ENCODE measurements at regions not wholly inside any gene's neighbourhood (a gene's known extent, or its start where the extent isn't known, plus 50 kb on each side); places are given as distances from the start of the nearest gene placed in this dataset.
"Not testable (repeated sequence)": the region's sequence is repeated elsewhere in the genome, so short reads cannot be mapped to it uniquely, and the experiment has no call there.

DNA sequence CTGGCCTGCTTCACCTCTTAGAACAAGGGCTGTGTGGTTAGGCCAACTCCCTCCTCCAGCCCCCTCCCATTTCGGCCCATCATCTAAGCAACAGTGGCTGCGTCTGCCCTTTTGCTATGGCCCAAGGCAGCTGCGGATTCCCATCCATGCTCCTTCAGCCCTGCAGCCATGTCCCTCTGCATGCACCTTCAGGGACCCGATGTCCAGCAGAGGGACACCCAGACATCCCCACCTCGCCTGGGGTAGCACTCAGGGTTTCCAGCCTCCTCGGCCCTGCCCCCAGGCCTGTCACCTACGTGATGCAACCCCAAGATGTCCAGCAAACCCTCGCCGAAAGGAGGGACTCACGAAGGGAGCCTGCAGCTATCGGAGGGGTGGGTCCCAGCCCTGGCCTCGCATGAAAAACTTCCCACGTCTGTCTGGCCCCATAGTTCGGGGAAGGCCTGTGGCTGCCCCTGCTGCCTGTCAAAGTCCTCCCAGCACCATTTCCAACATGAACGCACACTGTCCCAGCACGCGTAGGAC, 194.4 kb downstream of the CTTN start:
- no peak for DNase-seq (ENCODE audit: low spot score)

DNA sequence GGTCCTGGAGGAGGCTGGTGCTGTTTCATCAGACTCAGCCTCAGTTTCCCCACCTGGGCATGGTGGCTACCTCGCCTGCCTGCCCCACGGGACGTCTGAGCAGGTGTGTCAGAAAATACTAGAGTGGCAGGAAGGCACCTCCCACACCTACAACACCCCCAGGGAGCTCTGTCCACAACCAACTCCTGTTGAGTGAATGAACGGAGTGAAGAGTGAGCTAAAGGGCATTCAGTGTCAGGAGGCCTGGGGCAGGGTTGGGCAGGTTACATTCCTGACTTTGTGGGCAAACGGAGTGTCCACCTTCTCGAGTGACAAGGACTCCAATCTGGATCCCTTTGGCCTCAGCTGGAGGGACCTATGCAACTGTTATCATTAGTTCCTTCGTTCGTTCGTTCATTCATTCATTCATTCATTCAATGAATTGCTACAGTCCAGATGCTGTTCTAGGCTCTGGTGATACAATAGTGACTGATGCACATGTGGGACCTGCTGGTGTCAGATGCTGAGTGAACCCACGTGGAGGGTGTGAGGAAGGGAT, 195.2 kb downstream of the CTTN start:
- DNase-seq (ENCODE audit: low spot score): no peak

DNA sequence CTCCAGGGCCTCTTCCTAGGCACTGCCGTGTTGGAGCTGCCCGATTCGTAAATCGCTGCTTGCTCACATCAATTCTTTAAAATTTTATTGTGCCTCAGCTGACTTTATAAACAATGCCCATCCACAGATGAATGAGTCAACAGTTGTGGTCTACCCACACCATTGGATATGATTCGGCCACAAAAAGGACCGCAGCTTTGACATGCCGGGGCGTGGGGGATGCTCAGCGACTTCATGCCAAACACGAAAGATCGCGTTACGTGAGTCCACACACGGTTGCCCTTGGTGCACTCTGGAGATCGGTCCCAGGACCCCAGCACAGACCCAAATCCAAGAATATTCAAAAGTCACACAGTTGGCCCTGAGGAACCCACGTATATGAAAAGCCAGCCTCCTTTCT, 195.7 kb downstream of the CTTN start:
- no peak for DNase-seq (ENCODE audit: low spot score)

DNA sequence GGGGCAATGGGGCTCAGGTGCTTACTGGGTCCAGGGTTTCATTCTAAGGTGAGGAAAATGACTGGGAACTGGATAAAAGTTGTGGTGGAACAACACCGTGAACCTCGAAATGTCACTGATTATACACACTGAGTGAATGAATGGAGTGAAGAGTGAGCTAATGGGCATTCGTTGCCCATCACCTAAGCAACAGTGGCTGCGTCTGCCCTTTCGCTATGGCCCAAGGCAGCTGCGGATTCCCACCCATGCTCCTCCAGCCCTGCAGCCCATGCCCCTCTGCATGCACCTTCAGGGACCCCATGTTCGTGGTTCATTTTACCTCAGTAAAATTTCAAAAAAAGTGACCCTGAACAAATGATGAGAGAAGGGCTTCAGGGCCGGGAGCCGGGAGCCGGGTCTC, 196.3 kb downstream of the CTTN start:
- no peak for DNase-seq (ENCODE audit: low spot score)

DNA sequence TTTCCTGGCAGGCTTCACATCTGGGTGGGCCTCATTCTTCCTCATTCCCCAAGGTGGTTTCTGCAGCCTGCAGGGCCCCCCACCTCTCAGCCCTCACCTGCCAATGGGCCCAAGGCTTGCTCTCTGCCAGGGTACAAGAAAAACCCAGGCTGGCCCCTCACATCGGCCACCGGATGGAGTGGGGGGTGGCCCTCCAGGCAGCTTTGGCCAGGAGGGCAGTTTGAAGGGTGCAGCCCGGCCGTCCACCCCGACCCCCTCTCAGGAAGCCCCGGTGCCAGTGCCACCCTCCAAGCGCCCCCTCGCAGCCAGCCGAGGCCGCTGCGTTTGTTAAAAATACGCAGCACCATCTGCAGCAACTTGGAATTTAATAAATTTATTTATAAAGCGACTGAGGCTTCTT, 196.7 kb downstream of the CTTN start:
- no peak for DNase-seq (ENCODE audit: low spot score)

DNA sequence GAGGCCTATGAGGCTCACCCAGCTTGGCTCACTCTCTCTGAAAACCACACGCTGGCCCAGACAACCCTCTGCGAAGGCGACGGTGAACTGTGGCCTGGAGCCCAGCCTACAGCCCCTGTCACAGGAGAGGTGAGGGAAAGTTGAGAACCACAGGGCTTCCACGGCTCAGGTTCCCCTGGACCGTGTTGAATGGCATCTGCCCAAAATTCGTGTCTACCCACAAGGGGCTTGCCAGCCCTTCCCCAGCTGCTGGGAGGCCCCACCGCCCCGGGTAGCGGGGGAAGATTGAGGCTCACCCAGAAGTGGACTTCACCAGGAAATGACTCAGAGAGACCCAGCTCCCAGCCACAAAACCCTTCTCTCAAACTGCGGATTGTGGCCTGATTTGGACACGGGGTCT, 197.1 kb downstream of the CTTN start:
- no peak for DNase-seq (ENCODE audit: low spot score)

DNA sequence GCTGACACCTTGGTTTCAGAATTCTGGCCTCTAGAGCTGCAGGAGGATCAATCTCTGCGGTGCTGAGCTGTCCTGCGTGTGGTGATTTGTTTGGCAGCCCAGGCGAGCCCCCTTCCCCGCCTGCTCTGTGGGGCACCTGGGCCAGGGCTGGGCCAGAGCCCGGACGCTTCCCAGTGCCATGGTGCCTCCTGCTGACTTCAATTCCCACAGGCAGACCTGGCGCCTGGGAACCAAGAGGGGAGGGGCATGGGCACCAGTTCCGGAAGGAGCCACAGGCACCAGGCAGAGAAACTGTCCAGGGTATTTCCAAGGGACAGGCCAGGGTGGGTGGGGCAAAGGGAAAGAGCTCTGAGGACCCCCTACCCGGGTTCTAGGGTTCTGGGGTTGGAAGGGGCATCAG, 197.8 kb downstream of the CTTN start:
- no peak for DNase-seq (ENCODE audit: low spot score)

DNA sequence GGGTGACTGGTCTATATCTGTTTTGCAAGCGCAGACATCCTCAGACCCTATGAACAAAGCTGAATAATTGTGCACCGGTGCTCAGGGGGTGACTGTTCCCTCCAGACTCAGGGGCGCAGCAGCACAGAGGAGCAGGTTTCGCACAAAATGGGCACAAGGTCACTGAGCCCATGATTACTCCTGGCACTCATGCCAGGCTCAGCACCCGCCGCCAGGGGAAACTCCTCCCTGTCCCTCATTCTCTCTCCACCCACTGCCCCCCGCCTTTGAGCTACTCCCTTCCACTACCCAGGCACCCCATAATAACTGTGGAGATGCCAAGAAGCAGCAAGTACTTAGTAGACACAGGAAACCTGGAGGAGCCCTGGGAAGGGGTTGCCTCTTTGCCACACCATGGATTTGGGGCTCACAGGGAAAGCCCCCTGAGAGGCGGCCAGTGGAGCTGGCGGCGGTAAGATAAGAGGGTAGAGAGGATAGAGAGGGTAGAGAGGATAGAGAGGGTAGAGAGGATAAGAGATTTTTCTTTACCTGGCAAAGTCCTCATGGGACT, 198.8 kb downstream of the CTTN start:
- no peak for DNase-seq (ENCODE audit: low spot score)

DNA sequence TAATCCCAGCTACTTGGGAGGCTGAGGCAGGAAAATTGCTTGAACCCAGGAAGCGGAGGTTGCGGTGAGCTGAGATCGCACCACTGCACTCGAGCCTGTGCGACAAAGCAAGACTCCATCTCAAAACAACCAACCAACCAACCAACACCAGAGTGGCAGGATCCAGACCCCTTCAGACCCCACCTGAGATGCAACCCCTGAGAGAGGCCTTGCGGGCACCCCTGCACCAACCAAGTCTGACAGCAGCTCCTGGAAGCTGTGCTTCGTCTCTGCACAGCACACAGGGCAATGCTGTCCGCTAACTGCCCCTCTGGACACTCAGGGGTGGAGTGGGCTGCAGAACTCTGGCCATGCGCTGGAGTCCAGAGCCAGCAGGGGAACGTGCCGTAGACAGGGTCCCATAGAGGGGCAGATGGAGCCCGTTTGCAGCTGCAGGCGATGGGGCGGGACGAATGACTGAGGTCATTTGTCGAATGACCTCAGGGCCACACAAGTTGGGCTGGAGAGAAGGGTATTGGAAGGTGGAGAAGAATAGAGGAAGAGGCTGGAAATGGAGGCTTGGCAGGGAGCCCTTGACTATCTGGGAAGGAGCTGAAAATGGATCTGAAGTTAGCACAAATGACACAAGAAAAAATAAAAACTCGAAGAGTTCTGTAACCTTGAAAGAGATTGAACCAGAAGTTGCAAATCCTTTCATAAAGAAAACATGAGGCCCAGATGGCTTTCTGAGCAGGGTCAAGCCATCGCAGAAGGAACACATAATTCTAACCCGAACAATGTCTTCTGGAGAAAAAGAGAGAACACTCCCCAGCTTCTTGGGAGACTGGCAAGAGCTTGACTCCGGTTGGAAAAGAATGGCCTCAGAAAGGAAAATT, 199.7 kb downstream of the CTTN start:
- no peak for DNase-seq (ENCODE audit: low spot score)

DNA sequence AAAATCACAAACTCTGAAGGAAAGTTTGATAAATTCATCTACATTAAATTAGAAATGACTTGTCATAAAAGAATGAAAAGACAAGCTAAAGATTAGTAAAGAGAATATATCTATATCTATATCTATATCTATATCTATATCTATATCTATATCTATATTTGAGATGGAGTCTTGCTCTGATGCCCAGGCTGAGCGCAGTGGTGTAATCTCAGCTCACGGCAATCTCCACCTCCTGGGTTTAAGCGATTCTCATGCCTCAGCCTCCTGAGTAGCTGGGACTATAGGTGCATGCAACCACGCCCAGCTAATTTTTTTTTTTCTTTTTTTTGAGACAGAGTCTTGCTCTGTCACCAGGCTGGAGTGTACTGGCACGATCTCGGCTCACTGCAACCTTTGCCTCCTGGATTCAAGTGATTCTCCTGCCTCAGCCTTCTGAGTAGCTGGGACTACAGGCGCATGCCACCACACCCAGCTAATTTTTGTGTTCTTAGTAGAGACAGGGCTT, 202.6 kb downstream of the CTTN start:
- DNase-seq (ENCODE audit: low spot score): not testable (repeated sequence)

DNA sequence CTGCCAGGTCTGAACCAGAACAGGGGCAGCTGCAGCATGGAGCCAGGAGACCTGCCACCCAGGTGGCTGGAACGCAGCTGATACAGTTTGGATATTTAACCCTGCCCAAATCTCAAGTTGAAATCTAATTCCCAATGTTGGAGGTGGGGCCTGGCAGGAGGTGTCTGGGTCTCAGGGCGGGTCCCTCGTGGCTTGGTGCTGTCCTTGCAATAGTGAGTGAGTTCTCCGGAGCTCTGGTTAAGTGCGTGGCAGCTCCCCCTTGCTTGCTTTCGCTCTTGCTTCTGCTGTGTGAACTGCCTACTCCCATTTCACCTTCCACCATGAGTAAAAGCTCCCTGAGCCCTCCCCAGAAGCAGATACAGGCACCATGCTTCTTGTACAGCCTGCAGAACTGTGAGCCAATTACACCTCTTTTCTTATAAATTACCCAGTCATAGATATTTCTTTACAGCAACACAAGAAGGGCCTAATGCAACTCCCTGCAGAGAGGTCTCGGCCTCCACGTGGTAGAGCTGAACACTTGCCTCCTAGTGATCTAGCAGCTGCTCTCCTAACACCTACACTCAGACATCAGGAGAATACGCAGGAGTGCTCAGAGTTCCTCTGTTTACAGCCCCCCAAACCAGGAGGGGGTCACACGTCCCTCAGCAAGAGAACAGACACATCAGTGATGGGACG, 203.7 kb downstream of the CTTN start:
- no peak for DNase-seq (ENCODE audit: low spot score)

DNA sequence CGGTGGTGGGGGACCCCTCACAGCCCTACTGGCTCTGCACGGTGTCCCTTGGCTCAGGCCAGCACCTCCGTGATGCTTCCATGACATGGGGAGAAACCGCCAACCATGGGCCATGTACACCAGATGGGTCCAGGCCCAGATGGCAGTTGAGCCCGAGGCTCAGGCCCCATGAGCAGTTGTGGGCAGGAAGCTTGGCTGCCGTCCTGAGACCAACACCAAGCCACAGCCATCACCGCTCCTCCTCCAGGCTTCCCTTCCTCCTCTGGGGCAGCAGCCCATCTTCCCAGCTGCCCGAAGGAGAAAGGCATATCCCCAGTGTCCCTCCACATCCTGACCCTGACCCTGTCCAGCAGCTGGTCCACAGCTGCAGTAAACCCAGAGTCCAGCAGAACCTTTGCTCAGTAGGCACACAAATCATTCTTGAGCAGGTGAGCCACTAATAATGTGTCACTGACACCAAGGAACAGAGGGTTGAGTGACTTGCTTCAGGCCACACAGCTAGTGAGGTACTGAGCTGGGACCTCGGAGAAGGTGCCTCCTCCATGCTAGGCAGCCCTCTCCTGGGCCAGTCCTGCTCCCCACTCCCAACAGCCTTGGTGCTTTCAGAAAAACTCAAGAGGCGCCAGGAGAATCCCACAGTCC, 204.9 kb downstream of the CTTN start:
- no peak for DNase-seq (ENCODE audit: low spot score)

DNA sequence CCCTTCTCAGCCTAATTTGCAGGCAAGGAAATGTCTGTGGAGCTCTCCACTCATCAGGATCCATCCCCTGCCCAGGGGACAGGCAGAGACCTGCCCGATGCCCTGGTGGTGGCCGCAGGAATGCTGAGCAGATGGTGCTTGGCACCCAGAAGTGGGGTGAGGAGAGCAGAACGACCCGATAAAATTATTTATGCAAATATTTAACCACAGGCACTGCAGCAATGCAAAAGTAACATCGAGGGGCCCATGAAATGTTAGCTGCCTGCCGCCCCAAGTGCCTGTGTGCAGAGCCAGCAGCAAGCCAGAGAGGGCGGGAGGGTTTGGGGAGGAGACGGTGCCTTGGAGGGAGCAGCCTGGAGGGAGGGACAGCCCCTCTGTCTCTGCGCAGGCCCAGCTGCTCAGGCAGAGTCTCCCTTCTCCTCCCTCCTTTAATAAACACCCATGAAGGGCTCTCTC, 205.5 kb downstream of the CTTN start:
- DNase-seq (ENCODE audit: low spot score): no peak

DNA sequence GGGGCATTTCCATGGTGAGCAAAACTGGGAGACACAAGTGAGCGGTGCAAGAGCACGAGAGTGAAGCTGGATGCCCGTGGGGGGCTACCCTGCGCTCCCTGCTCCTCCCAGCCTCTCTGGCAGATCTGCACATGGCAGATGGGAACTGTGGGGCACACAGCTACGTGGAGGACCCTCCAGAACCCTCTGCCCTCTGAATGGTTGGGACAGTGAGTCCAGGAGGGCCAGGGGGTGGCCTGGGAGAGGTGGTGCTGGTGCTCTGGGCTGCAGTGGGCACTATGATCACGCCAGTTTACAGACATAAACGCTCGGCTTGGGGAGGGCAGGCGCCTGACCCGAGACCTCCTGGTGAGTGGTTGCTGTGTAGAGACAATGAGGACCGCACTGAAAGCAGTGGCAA, 205.9 kb downstream of the CTTN start:
- no peak for DNase-seq (ENCODE audit: low spot score)

DNA sequence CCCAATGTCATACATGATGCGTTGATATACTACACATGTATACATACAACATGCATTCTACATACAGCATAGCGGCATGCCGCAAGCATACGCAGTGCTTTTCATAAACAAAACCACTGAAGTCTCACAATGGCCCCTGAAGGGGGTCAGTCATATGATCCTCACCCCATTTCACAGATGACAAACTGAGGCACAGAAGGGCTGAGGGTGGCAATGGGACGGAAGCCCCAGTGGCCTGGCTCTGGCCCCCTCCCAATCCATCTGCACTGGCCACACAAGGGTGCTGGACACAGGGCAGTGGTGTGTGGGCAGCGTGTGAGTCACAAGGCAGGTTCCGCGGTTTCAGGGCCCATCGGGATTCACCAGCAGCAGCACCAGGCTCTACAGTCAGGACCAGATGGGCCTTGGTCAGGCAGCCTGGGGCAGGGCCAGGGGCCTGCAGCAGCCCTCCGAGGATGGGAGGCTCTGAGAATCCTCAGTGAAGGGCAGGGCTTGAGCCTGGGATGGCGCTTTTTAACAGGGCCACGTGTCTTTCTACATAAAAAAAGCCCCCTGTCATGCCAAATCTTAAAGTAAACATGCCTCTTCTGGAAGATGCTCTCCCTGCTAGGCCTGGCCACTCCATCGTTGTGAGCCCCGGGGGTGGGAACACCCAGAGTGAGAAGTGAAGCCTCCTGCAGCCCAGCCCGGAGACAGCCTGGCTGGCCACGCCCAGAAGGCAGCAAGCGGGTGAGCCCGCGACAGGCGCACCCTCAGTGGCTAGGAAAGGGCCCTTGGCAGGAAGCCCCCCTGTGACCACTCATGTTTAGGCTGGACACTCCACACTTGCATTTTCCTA, 206.5 kb downstream of the CTTN start:
- DNase-seq (ENCODE audit: low spot score): no peak

DNA sequence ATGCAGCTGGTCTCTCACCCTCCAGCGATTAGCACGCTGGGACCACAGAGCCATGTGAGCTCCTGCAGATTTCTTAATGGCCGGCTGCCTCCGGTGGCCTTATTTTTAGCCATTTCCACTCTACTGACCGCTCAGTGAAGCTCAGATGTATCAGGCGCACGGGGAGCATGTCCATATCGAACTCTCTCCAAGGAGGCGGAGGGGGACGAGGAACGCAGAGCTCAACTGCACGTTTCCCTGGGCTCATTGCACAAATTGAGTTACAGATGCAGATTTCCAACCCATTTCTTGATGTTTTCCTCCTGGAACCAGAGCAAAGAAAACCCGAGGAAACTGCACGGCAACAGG, 207.1 kb downstream of the CTTN start:
- no peak for DNase-seq (ENCODE audit: low spot score)

DNA sequence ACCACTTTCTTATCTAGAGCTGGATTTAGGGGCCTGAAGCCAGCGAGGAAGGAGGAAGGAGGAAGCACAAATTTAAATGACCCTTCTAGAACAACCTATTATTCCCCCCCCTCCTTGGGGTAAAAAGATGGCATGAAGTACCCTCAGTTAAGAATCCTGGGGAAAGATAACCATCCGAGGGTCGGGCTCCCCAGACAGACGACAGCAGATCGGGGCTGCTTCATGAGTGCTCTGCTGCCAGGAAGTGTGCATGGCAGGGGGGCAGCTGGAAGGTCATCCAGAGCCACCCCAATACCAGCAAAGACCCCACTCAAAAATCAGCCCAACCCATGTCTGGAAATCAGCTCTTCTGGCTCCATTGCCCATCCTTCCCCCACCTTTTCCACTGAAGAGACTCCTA, 207.5 kb downstream of the CTTN start:
- no peak for DNase-seq (ENCODE audit: low spot score)

DNA sequence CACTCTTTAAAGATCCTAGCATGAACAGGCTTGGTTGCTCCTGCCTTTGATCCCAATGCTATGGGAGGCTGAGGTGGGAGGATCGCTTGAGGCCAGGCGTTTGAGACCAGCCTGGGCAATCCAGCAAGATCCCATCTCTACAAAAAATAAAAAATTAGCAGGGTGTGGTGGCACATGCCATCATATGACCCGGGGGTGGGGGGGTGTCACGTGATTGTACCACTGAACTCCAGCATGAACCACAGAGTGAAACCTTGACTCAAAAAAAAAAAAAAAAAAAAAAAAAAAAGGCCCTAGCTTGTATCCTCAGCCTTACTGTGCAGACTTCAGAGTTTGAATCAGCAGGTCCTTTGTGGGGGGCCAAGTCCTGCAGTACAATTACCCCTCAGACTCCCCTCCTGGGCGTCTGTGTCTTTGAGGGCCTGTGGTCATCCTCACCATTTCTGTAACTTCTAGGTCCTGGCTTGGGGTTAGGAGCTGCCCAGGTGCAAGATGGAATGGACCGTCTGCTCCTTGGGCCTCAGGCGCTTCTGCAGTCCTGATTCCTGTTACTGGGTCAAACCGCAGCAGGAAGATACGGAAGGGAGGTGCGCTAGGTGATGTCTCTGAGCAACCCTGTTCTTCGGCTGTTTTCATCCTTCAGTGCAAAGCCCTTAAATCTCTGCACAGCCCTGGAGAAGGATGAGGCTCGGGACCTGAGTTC, 208.1 kb downstream of the CTTN start:
- DNase-seq (ENCODE audit: low spot score): no peak

DNA sequence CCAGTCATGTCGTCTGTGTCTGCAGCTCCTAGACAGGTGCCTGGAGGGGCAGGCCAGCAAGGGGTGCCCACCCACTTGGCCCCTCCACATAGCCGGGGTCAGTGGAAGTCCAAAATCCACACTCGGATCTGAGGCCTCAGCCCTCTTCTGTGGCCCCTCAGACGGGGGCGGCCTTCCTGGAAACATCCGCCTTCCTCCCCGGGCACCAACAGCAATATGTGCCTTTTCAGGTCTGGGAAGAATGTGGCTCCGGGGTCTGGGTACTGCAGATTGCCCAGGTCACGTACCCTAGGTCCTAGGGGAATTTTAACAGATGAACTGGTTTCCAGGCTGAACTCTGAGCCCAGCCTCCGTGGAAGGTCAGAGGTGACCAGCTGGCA, 208.6 kb downstream of the CTTN start:
- DNase-seq (ENCODE audit: low spot score): no peak

DNA sequence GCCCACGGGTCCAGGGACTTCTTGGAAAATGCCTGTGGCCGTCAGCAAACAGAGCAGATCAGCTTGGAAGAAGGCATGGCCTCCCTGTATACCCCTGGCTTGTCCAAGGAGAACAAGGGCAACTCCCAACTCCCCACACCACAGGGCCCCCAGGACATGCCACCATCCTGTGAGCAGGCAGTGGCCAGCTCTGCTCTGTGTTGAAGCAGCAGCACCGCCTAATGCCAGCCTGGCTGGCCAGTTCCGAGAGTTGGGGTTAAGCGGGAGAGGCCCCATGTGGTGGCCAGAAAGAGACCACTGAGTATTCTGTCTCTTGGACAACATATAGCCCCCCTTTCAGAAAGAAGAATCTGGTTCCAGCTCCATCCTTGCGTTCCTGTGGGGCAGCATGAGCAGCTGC, 209.2 kb downstream of the CTTN start:
- no peak for DNase-seq (ENCODE audit: low spot score)

Measured in hematopoietic multipotent progenitor cell treated with erythropoietin and hydrocortisone succinate and interleukin-3 and kit ligand, for 15 days (in vitro differentiated cells).